GM12873 (cell line): ENCODE measurements at regions not wholly inside any gene's neighbourhood (a gene's known extent, or its start where the extent isn't known, plus 50 kb on each side); places are given as distances from the start of the nearest gene placed in this dataset.

Experiments
- TF ChIP-seq, protein P1 (sequence below): IDR thresholded peaks from 2 replicates; pipeline ENCODE4 v1.5.1; 2012; ENCODE audit warnings: low read depth, mild to moderate bottlenecking, moderate library complexity, low read length, control low read depth; ENCODE audit not compliant: insufficient read depth; ENCODE audit errors: missing control alignments

DNA sequence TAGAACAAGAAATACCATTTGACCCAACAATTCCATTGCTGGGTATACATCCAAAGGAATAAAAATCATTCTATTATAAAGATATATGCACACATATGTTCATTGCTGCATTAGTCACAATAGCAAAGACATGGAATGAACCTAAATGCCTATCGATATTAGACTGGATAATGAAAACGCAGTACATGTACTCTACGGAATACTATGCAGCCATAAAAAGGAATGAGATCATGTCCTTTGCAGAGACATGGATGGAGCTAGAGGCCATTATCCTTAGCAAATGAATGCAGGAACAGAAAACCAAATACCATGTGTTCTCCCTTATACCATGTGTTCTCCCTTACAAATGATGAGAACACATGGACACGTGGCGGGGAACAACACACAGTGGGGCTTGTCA, 190.2 kb downstream of the HACE1 start:
- TF ChIP-seq, protein P1, sequence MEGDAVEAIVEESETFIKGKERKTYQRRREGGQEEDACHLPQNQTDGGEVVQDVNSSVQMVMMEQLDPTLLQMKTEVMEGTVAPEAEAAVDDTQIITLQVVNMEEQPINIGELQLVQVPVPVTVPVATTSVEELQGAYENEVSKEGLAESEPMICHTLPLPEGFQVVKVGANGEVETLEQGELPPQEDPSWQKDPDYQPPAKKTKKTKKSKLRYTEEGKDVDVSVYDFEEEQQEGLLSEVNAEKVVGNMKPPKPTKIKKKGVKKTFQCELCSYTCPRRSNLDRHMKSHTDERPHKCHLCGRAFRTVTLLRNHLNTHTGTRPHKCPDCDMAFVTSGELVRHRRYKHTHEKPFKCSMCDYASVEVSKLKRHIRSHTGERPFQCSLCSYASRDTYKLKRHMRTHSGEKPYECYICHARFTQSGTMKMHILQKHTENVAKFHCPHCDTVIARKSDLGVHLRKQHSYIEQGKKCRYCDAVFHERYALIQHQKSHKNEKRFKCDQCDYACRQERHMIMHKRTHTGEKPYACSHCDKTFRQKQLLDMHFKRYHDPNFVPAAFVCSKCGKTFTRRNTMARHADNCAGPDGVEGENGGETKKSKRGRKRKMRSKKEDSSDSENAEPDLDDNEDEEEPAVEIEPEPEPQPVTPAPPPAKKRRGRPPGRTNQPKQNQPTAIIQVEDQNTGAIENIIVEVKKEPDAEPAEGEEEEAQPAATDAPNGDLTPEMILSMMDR: no peak

DNA sequence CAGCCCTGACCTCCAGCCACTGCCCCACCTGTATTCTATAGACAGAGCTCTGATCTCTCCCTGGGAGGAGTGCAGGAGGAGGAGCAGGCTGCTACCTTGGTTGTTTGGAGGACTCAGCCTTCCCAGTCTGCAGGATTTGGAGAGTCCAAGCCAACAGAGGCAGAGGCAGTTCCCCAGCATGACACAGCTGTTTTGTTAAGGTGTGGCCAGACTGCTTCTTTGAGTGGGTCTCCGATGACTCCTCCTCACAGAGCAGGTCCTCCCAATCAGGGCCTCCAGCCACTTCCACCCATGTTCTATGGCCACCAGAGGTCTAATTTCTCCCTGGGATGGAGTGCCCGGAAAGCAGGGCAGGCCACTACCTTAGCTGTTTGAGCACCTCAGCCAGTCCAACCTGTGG, 203.5 kb downstream of the HACE1 start:
- TF ChIP-seq, protein P1: no peak

DNA sequence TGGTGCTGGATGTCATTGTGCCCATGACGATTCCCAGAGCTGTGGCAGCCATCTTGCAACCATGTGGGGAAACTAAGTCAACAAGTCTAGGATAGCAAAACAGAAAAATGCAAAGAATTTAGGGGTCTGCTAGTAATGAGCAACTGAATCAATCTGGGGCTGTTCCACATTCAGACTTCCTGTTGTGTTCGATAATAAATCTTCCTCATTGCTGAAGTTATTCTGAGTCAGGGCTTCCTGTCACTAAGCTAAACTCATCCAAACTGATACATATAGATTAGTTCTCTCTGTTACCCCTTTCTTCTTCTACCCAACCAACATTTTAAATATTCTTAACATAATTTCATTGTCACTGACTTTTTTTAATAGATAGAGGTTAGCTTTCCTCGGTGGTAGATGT, 205.9 kb downstream of the HACE1 start:
- TF ChIP-seq, protein P1: no peak

DNA sequence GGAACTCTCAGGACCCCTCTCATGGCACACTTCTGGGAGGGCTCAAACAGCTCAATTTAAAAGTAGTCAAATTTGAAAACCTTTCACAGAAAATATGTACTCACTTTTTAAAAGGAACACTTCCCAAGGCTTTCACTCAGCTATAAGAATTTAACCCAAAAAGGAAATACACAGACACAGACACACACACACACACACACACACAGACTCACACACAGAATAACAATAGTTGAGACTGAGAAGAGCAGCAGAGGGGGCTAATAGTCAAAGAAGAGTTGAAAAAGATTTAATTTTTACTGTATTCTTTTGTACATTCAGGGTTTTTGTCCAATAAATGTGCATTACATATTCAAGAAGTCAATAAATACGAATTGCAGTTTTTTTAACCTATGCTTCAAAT, 211.4 kb downstream of the HACE1 start:
- TF ChIP-seq, protein P1: no peak

DNA sequence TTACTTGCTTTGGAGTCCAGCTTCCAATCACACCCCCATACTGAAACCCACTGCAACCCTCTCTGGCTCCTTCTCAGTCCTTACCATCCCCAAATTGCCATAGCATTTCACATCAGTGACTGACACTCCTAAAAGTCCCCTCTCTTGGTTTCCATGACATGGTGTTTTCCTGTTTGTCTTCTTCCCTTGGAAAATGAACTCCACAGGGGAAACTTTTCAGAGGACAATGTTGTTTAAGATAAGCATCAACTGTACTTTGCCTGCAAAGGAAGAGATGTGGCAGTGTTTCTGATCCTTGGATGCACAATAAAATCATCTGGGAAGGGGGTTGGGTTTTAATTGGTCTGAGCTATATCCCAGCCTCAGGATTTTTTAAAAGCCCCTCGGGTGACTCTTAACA, 214.9 kb downstream of the HACE1 start:
- TF ChIP-seq, protein P1: no peak

DNA sequence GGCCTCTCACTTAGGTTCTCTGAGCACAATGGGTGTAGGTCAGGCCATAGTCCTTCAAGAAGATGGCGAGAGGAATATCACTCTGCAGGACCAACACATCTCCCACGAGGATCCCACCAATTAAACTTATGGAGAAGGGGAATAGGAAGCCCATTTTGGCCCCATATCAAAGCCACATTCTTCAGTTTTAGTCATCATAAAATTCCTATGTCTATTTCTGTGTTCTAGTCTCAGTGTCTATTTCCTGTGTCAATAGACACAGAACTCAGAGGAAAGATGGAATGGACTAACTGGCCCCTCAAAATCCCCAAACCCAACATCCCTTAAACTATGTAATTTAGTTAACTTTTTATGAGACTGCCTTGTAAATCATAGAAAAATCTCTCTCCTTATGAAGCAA, 216.8 kb downstream of the HACE1 start:
- TF ChIP-seq, protein P1: no peak

DNA sequence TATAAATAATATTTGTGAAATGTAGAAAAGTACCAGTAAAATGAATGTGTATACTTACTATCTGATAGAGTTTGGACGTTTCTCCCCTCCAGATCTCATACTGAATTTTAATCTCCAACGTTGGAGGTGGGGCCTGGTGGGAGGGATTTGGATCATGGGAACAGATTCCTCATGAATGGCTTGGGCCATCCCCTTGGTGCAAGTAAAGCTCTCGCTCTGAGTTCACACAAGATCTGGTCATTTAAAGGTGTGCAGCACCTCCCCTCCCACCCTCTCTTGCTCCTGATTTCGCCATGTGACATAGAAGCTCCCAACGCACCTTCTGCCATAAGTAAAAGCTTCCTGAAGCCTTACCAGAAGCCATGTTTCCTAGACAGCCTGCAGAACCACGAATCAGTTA, 219.0 kb downstream of the HACE1 start:
- TF ChIP-seq, protein P1: no peak
